RWPE2 (cell line): ENCODE measurements at regions not wholly inside any gene's neighbourhood (a gene's known extent, or its start where the extent isn't known, plus 50 kb on each side); places are given as distances from the start of the nearest gene placed in this dataset.
"Not testable (repeated sequence)": the region's sequence is repeated elsewhere in the genome, so short reads cannot be mapped to it uniquely, and the experiment has no call there.

Experiments
- ATAC-seq: fragments of 200-7000 bp; cut with Tn5 transposase; 3 replicates; pipeline ENCODE4 v1.9.1; 2021; ENCODE audit warnings: low read depth
- DNase-seq: peaks from one replicate; pipeline ENCODE4 v3.0.0-alpha.2; 2020; ENCODE audit warnings: low spot score
- H3K27ac ChIP-seq: fragments of 450-650 bp; 2 replicates; pipeline ENCODE4 v1.5.1; 2017; ENCODE audit warnings: mild to moderate bottlenecking; ENCODE audit not compliant: poor library complexity, severe bottlenecking
- H3K27me3 ChIP-seq: fragments of 250-450 bp; sonication (Bioruptor Pico); 2 replicates; pipeline ENCODE4 v1.5.1; 2021; ENCODE audit warnings: mild to moderate bottlenecking, moderate library complexity; ENCODE audit not compliant: insufficient read depth, poor library complexity, severe bottlenecking
- H3K36me3 ChIP-seq: fragments of 250-450 bp; sonication (Bioruptor Pico); 2 replicates; pipeline ENCODE4 v1.5.1; 2020; ENCODE audit warnings: low read depth, mild to moderate bottlenecking, moderate library complexity
- H3K4me1 ChIP-seq: fragments of 250-450 bp; sonication (Bioruptor Pico); 2 replicates; pipeline ENCODE4 v1.5.1; 2021; ENCODE audit warnings: mild to moderate bottlenecking, moderate library complexity; ENCODE audit not compliant: insufficient read depth, poor library complexity, severe bottlenecking
- H3K4me3 ChIP-seq: fragments of 250-450 bp; sonication (Bioruptor Pico); 2 replicates; pipeline ENCODE4 v1.5.1; 2021; ENCODE audit warnings: mild to moderate bottlenecking, moderate library complexity; ENCODE audit not compliant: severe bottlenecking
- H3K9me3 ChIP-seq: fragments of 250-450 bp; sonication (Bioruptor Pico); 2 replicates; pipeline ENCODE4 v1.5.1; 2021; ENCODE audit warnings: mild to moderate bottlenecking, moderate library complexity; ENCODE audit not compliant: severe bottlenecking

DNA sequence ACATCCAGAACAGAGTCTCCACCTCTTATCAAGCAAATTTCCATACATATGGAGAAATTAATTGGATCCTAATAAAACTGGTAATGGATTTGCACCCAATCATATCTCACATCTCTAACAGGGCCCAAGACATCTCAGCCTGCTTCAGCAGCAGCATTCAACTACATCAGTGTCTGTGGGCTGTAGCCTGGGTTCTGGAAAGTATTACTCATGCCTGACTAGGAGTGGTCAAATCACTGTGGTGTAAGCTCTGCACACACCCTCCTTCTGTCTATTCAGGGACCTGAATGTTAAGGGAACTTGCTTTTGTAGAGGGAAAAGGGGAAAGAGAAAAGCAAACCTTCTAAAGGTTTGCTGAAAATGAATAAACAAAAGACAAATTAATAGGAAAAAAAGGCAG, 607.7 kb downstream of the RPIA start:
- H3K36me3 ChIP-seq, H3K27me3 ChIP-seq, H3K27ac ChIP-seq, DNase-seq, H3K4me3 ChIP-seq, H3K4me1 ChIP-seq, H3K9me3 ChIP-seq, ATAC-seq: not testable (repeated sequence)

DNA sequence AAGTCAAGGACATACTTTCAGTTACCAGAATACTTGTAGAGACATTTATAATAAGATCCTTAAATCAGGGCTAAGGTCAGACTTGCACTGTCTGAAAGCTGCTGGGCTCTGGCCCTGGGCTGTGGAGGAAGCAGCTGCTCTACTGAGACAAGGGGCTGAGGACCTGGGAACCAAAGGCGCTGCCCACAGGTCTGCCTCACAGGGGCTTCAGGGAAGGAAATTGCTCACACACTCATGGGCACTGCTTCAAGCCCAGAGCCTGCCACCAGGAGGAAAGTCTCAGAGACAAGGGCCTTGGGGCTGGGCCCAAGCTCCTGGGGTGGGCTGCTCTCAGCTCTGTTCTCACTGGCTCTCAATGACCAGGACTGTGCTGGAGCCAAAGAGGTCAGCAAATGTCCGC, 614.1 kb downstream of the RPIA start:
- not testable (repeated sequence) for ATAC-seq, H3K9me3 ChIP-seq, H3K4me1 ChIP-seq, H3K4me3 ChIP-seq, H3K36me3 ChIP-seq, DNase-seq, H3K27me3 ChIP-seq, H3K27ac ChIP-seq

DNA sequence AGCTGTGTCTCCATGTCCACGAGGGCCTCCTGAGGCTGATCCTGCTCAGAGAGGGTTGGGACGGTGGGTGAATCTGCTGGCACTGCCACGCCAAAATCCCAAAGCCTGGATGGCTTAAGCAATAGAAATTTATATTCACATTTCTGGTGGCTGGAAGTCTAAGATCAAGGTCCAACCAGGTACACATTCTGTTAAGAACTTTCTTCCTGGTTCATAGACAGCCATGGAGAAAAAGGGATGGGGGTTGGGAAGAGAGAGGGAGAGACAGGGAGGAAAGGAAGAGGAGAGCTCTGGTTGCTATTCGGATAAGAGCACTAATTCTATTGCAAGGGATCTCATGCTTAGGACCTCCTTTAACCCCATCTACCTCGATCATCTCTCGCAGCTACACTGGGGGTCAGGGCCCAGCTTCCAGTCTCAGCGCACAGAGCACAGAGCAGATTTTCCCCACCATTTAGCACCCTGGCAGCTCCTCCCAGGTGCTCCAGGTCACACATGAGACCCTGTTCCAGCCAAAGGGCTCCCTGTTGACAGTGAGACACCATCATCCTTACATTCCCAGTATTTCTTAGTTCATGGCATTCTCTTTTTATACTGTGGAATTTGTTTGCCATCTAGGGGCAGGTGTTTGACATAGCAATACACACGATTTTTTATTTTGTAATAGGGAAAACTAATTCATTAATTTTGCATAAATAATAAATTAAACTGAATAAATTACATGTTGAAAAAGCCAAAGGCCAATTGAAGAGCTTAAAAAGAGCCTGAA, 615.6 kb downstream of the RPIA start:
- not testable (repeated sequence) for H3K36me3 ChIP-seq, ATAC-seq, H3K4me1 ChIP-seq

DNA sequence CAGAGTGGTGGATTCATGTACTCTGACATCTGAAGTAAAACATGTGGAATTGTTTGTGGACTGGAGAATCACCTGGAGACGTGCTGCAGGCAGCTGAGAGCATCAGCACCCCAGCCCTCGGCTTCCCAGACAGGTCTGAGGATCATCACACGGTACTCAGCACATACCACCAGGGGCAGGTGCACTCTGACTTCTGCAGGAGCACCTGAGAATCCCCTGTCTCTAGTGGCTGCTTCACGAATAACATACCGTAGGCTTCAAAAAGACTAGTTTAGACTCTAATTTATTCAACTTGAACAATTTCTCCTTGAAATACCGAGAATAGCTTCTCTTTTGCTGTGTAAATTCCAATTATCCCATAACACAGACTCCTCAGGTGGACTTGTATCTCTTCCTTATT, 627.5 kb downstream of the RPIA start:
- DNase-seq, H3K27me3 ChIP-seq, H3K4me3 ChIP-seq, H3K9me3 ChIP-seq, H3K36me3 ChIP-seq, H3K4me1 ChIP-seq, H3K27ac ChIP-seq, ATAC-seq: not testable (repeated sequence)

More for the DNA sequence above, 615.6 kb downstream of the RPIA start:
- not testable (repeated sequence) for H3K9me3 ChIP-seq, DNase-seq, H3K27me3 ChIP-seq, H3K27ac ChIP-seq, H3K4me3 ChIP-seq

DNA sequence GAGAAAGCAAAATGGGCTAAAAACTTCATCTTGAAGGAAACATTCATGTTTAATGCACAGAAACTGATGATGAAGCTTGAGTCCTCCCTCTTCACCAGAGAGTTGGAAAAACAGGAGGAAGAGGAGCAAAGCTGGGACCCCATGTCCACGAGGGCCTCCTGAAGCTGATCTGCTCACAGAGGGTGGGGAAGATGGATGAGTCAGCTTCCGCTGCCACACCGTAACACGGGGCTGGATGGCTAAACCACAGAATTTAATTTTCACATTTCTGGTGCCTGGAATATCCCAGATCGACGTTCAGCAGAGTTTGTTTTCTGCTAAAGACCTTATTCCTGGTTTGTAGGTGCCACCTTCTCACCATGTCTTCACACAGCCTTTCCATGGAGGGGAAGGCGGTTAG, 634.4 kb downstream of the RPIA start:
- H3K27ac ChIP-seq, DNase-seq, H3K4me3 ChIP-seq, H3K36me3 ChIP-seq, H3K27me3 ChIP-seq, ATAC-seq, H3K9me3 ChIP-seq, H3K4me1 ChIP-seq: not testable (repeated sequence)

DNA sequence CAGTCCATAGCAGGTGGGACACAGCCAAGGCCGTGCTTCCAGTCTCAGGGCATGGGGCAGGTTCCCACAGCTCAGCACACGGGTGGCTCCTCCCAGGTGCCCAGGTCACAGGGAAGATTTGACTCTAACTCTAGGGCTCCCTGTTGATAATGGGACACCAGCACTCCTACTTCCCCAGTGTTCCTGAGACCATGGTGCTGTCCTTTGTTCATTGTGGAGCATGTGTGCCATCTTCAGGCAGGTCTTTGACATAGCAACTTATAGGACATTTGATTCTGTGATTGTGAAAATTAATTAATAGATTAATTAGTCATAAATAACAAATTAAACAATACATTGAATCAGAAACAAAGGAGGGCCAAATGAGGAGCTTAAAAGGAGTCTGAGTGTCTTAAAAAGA, 635.0 kb downstream of the RPIA start:
- DNase-seq, H3K27me3 ChIP-seq, H3K9me3 ChIP-seq, ATAC-seq, H3K4me1 ChIP-seq, H3K36me3 ChIP-seq, H3K4me3 ChIP-seq, H3K27ac ChIP-seq: not testable (repeated sequence)

DNA sequence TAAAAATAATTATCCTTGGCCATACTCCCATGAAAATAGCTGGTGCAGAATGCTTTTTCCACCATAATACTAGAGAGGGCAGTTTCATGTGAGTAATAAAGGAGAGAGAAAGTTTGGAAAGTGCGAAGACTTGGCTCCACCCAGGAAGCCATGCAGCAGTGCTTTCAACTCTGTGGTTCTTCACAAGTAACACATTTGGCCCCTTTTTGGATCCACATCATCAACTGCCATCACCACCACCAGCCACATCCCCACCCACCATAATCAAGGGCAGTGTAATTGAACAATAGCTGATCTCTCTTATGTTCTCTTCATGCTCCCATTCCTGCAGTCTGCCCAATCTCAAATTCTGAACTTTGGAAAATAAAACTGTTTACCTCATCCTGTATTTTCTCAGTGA, 637.3 kb downstream of the RPIA start:
- ATAC-seq, H3K4me1 ChIP-seq, H3K36me3 ChIP-seq, H3K27me3 ChIP-seq, H3K27ac ChIP-seq, DNase-seq, H3K9me3 ChIP-seq, H3K4me3 ChIP-seq: not testable (repeated sequence)
